Fibroblast of lung (primary cell): ENCODE measurements at regions not wholly inside any gene's neighbourhood (a gene's known extent, or its start where the extent isn't known, plus 50 kb on each side); places are given as distances from the start of the nearest gene placed in this dataset.

Experiments
- DNase-seq, 2 donors: peaks; one replicate each; pipeline versions ENCODE4 v3.0.0 to v3.0.0-alpha.2; 2010; ENCODE audit warnings: low read depth in 2 of 2
- H2AFZ ChIP-seq: 2 replicates; pipeline ENCODE4 v1.5.1; 2012; ENCODE audit warnings: low read length, control low read depth, inconsistent platforms
- H3K27ac ChIP-seq: 2 replicates; pipeline ENCODE4 v1.5.1; 2011; ENCODE audit warnings: low read length, control low read depth; ENCODE audit not compliant: insufficient read depth
- H3K27me3 ChIP-seq: 2 replicates; pipeline ENCODE4 v1.5.1; 2011; ENCODE audit warnings: mild to moderate bottlenecking, low read length; ENCODE audit not compliant: control insufficient read depth, insufficient read depth
- H3K36me3 ChIP-seq: 2 replicates; pipeline ENCODE4 v1.5.1; 2011; ENCODE audit warnings: low read length; ENCODE audit not compliant: control insufficient read depth, insufficient read depth
- H3K4me1 ChIP-seq: 2 replicates; pipeline ENCODE4 v1.5.1; 2011; ENCODE audit warnings: low read length; ENCODE audit not compliant: control insufficient read depth, insufficient read depth; ENCODE audit errors: extremely low read depth
- H3K4me2 ChIP-seq: 2 replicates; pipeline ENCODE4 v1.5.1; 2011; ENCODE audit warnings: low read length, control low read depth; ENCODE audit not compliant: insufficient read depth; ENCODE audit errors: extremely low read depth
- H3K4me3 ChIP-seq, 4 experiments: fragments of 200-600 bp in 1 of 4; sonication (generic) in 1 of 4; replicated peaks in 1 of 4; 2 replicates each; pipeline ENCODE4 v1.5.1; 2011 to 2016; ENCODE audit warnings: low read length in 4 of 4, low read depth in 3 of 4, mild to moderate bottlenecking in 3 of 4, control low read depth in 2 of 4, inconsistent platforms in 1 of 4, mixed read lengths in 1 of 4; ENCODE audit not compliant: insufficient read depth in 1 of 4; ENCODE audit errors: control extremely low read depth in 1 of 4
- H3K79me2 ChIP-seq: 2 replicates; pipeline ENCODE4 v1.5.1; 2012; ENCODE audit warnings: mild to moderate bottlenecking, low read length, inconsistent platforms; ENCODE audit not compliant: control insufficient read depth, insufficient read depth
- H3K9ac ChIP-seq: 2 replicates; pipeline ENCODE4 v1.5.1; 2011; ENCODE audit warnings: mild to moderate bottlenecking, low read length, control low read depth; ENCODE audit not compliant: insufficient read depth
- H3K9me3 ChIP-seq: 2 replicates; pipeline ENCODE4 v1.5.1; 2012; ENCODE audit warnings: low read depth, low read length; ENCODE audit not compliant: control insufficient read depth, insufficient read depth
- H4K20me1 ChIP-seq: 2 replicates; pipeline ENCODE4 v1.5.1; 2011; ENCODE audit warnings: low read length; ENCODE audit not compliant: control insufficient read depth, insufficient read depth; ENCODE audit errors: extremely low read depth
- CTCF ChIP-seq, 2 donors: IDR thresholded peaks in 1 of 2; conservative IDR thresholded peaks in 1 of 2; 1 replicate in 1 of 2; 2 replicates in 1 of 2; pipeline ENCODE4 v1.5.1; 2011 to 2012; ENCODE audit warnings: low read length in 2 of 2, control low read depth in 1 of 2, inconsistent platforms in 1 of 2, low read depth in 1 of 2, mild to moderate bottlenecking in 1 of 2
- EZH2 ChIP-seq: IDR thresholded peaks from 2 replicates; pipeline ENCODE4 v1.5.1; 2012; ENCODE audit warnings: low read length, control low read depth, mild to moderate bottlenecking; ENCODE audit errors: missing control alignments

GRCh38 chr5:89735082-89735481 is 674.5 kb downstream of the CETN3 start:
- peak; percentile 20 to 36 for DNase-seq
- no peak overlapping the region for H3K27ac ChIP-seq
- H4K20me1 ChIP-seq = no peaks in the 10 kb centered on the region
- no peak overlapping the region for H3K9ac ChIP-seq
- H3K4me3 ChIP-seq = no peak overlapping the region
- no peaks in the 10 kb centered on the region for H3K4me1 ChIP-seq
- H2AFZ ChIP-seq = no peak overlapping the region
- H3K4me2 ChIP-seq = no peak overlapping the region
- H3K36me3 ChIP-seq = no peaks in the 10 kb centered on the region
- H3K9me3 ChIP-seq = no peaks in the 10 kb centered on the region
- H3K27me3 ChIP-seq = no peaks in the 10 kb centered on the region
- TF ChIP-seq EZH2 (no peak), CTCF (conservative IDR thresholded peaks at IDR 0.05 in 1 of 2, IDR thresholded peaks at IDR 0.05 in 1 of 2; ENCODE audit: low read depth in 1 of 2, low read length in 2 of 2) (no peak)
- H3K79me2 ChIP-seq = no peaks in the 10 kb centered on the region

GRCh38 chr5:89733772-89734171 is 675.8 kb downstream of the CETN3 start:
- H3K4me1 ChIP-seq = no peaks in the 10 kb centered on the region
- H4K20me1 ChIP-seq = no peaks in the 10 kb centered on the region
- H3K9ac ChIP-seq = no peak overlapping the region
- no peak overlapping the region for H3K4me3 ChIP-seq
- H2AFZ ChIP-seq = no peak overlapping the region
- no peak for DNase-seq
- no peak overlapping the region for H3K4me2 ChIP-seq
- H3K27me3 ChIP-seq = no peaks in the 10 kb centered on the region
- TF ChIP-seq CTCF (conservative IDR thresholded peaks at IDR 0.05 in 1 of 2, IDR thresholded peaks at IDR 0.05 in 1 of 2; ENCODE audit: low read depth in 1 of 2, low read length in 2 of 2) (no peak), EZH2 (no peak)
- H3K36me3 ChIP-seq = no peaks in the 10 kb centered on the region
- H3K79me2 ChIP-seq = no peaks in the 10 kb centered on the region
- no peak overlapping the region for H3K27ac ChIP-seq
- H3K9me3 ChIP-seq = no peaks in the 10 kb centered on the region

- no peaks in the 10 kb centered on the region for H3K9me3 ChIP-seq
- no peaks in the 10 kb centered on the region for H3K79me2 ChIP-seq
- H3K9ac ChIP-seq = no peak overlapping the region
- no peaks in the 10 kb centered on the region for H4K20me1 ChIP-seq
- no peak overlapping the region for H3K4me2 ChIP-seq
- no peak overlapping the region for H3K4me3 ChIP-seq
- H2AFZ ChIP-seq = no peak overlapping the region
- peak in 1 of 2 donors; percentile 43 for DNase-seq
- H3K4me1 ChIP-seq = no peaks in the 10 kb centered on the region
- no peak overlapping the region for H3K27ac ChIP-seq
- H3K36me3 ChIP-seq = no peaks in the 10 kb centered on the region
- no peak for TF ChIP-seq EZH2
- TF ChIP-seq CTCF (conservative IDR thresholded peaks at IDR 0.05 in 1 of 2, IDR thresholded peaks at IDR 0.05 in 1 of 2; ENCODE audit: low read depth in 1 of 2, low read length in 2 of 2) = no peak
- no peaks in the 10 kb centered on the region for H3K27me3 ChIP-seq
These were observed 679.8 kb downstream of the CETN3 start for GRCh38 chr5:89729623-89730301.
